Inflammatory macrophage treated with lipopolysaccharide for 1 hour (primary cell): ENCODE measurements at regions not wholly inside any gene's neighbourhood (a gene's known extent, or its start where the extent isn't known, plus 50 kb on each side); places are given as distances from the start of the nearest gene placed in this dataset.
"Not testable (repeated sequence)": the region's sequence is repeated elsewhere in the genome, so short reads cannot be mapped to it uniquely, and the experiment has no call there.

ENCODE experiments used
- DNase-seq, 2 donors: peaks; one replicate each; pipeline ENCODE4 v3.0.0-alpha.2; 2020 to 2022

DNA sequence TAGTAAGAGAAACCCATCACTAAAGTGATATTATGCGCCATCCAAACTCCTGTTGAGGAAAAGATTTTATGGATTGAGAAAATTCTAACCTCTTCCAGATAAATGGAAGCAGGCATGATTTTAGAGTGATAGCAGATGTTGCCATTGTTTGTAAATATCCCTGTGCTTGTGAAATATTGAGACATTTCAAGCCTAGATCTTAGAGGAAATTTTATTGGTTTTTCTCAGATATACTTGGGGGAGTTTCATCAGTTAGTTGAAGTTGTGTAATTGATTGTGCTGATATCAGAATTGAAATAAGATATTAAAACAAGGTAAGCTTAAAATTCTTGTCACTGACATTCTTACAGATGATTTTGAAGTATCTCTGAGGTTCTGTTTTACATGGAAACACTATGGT is 390.9 kb upstream of the FANCL start:
- no peak for DNase-seq

DNA sequence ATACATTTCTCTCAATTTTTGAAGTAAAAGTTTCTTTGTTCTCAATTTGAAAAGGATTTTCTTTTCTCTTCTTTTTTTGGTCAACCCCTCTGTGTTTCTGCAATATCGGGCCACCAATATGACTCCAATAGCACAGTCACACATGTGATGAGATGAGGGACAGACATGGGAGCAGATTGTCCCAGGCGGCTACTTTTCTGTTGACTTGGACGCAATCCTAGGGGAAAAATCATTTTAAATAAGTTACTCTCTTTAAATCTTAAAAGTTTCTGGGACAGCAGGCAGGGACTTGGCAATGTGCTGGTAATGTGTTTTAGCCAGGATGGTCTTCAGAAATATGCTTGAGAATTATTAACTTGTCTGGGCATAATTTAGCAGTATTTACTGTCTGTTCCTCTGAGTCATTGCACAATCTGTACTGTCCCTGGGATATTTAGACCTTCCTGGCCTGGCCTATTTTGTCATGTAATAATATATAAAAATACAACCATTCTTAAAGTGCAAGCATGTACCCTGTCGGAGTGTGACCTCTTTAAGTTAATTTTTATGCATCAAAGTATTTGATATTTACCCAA is 388.5 kb upstream of the FANCL start:
- DNase-seq = no peak

DNA sequence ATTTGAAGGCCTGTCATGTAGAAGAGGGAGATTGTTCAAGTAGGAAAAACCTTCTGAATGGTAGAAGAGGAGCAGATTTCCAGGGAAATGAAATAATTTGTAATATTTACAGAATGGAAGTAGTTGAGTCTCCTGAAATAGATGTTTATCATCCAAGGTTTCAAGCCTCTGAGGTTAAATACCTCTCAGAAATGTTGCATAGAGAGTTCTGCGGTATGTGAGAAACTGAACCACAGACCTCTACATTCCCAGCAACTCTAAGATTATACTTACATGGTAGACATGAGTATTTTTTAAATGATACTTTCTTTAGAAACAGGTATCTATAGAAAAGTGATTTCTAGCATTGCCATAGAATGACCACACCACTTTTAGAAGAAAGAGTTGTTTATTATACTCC is 379.8 kb upstream of the FANCL start:
- DNase-seq = no peak

DNA sequence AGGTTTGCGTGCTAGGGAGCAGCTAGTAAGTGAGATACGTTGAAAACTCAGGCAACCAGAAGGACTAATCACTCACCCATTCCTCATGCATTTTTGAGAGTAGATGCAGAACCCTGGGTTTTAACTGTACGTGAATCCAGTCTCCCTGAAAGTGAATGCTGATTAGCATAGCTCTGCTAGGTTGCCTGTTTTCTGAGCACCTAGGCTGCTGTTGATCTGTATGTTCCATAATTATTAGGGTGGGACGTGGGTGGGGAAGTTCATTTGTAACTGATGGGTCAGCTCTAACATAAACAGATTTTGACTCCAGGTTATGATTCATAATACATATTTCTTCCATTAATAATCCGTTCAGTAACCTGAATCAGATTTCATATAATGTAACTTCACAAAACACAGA is 379.0 kb upstream of the FANCL start:
- no peak for DNase-seq

DNA sequence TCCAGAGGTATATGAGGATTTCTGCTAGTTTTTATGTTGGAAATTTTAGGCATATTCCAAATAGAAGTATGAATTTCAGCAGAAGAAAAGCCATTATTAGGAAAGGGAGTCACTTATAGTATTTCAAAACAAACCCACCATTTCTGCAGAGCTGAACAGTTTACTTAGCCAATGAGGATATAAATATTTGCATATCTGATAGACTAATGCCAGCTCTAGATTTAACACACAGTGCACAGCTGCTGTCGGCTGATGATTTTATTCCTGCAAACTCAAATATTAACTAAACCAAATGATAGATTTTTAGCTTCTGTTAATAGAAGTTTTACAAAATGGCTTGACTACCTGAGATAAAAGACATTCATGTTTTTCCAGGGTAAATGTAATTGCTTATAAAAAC is 375.8 kb upstream of the FANCL start:
- DNase-seq = no peak

DNA sequence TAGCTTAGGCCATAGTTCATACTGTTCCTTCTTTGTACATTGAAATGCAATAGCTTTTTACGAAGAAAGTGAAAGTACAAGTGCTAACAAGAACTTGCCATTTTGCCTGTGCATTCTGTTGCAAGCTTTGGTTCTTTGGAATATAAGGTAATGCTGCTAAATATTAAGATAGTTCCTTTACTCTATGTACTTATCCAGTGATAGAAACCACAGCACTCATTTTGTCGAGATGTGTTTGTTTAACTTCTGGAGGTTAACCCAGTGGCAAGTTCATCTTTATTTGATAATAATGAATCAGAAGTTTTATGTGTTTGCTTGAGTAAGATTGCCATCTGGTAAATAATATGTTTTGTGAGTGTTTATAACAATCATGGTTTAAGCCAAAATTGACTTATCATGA is 373.1 kb upstream of the FANCL start:
- DNase-seq = peak; percentile 11 to 24

DNA sequence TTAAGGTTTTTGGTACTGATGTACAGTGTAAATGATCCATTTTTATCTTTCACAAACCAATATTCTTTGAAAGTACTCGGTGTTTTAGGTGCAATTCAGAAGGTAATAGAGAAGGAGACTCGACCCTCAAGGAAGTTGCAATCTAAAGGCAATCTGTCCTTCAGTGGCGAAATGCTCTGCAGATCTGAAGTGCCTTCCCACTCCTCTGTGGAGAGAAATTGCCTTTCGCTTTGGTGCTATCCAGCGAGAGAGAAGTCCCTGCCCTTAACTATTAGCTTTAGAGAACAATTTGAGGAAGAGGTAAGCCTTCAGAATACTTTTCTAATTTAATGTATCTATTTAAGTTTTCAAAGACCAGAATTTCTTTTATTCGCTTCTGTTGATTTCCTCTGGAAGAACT is 371.8 kb upstream of the FANCL start:
- peak; percentile 15 for DNase-seq

DNA sequence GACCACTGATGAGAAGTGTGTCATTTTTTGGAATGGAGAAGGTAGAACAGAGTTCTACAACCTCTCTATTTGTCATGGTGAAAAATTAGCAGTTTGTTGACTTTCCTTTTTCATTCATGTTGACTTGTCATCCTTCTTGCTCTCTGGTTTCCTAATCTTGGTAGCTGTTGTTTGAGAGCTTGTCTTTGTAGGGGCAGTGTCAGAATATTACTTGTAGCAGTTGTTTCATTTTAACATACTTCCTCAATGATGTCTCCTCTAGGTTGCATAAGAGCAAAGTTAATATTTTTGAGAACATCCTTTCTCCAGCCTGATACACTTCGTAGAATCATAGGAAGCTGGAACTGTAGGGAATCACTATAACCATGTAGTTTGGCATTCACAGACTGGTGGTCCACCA is 368.2 kb upstream of the FANCL start:
- peak; percentile 19 to 43 for DNase-seq

DNA sequence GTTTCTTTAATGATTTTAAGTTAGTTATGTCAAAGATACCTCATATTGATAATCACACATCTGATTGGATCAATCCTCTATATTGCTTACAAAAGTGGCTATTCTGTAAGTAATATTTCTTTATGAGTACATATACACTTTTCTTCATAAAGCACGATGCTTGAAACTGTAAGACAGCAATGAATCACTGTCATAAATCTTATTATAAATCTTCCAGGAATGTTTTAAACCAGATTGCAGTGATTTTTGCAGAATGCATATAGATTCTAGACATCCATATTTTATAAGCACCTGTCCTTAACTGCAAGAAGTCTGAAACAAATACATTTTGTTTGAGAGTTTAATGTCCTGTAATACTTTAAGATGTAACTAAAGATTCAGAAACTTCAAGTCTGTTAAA is 367.0 kb upstream of the FANCL start:
- no peak for DNase-seq

DNA sequence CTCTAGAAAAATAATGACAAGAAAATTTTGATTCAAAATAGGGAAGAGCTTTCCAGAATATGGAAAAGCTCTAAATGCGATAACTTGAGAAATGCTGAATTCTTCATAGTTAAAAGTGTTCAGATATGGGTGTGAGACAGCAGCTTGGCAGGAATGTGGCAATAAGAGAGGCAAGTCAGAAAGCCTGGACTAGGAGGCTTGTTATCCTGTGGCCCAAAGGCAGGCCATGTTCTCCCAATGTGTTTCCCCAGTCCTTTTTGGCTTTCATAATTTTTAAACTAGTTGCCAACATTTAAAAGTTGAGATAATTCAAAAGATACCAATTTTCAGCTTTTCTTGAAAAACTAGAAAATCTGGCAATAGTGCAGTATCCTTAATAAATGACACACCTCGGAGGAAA is 366.3 kb upstream of the FANCL start:
- no peak for DNase-seq

DNA sequence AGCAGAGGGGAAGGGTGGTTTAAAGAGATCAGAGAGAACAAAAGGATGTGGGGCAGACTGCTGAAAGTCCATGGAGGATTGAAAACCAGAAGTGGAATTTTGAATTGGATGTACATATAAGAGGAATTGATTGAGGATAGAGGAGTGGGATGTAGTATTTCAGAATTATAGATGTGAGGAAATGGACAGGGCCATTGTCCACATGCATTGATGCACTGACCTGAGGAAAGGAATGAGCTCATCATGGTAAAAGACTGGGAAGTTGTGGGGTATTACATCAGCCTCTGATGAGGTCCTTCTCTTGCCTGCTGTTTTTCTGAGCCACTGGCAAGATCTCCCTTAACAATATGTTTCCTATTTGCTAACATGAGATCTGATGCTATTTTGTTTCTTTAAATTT is 365.7 kb upstream of the FANCL start:
- peak; percentile 40 to 42 for DNase-seq

DNA sequence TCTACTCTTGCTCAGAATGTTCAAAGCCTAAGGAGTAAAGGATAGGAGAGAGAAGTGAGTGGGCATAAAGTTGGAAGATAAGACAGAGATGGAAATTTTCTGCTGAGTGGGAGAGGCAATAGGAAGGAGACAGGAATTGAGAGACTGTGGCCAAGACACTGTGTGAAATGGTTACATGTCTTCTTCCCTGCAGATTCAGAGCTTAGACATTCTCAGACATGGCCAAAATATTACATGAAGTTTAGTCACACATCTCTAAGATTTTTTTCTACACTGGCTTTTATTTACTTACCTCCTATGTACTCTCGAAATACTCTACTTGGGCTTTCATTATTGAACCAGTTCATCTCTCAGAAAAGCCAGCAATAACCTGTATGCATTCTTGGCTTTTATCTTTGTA is 363.0 kb upstream of the FANCL start:
- no peak for DNase-seq

DNA sequence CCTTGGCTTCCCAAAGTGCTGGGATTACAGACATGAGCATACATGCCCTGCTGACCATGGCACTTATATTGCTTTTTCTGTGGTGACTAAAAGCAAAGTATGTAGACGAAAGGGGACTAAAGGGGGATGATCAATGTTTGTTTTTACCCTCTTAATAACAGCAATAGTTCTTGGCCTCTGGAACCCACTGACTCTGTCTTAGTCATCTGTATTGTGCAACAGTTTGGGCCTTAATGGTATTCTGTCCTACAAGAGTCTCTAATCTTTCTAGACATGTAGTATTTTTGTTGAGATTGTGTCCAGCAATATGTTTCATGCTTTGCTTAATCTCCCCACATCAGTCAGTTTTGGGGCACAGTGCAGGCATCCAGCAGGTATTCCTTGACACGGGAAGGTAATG is 359.9 kb upstream of the FANCL start:
- DNase-seq = no peak

DNA sequence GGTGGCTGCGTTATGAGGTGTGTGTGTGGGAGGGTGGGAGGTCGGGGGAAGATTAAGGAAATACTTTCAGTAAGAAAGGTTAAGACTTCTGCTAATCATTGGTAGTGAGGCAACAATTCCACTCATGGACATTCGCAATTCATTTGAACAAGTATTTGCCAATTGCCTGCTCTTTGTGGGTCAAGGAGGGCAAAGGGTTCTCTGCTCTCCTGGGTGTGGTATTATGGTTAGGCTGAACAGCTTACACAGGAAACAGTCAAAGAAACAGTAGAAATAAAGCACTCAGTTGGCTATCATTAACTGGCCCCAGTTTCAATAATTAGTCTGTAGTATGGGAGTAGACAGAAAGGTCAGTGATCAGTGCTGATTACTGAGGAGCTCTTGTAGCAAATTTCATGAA is 357.0 kb upstream of the FANCL start:
- DNase-seq = no peak

DNA sequence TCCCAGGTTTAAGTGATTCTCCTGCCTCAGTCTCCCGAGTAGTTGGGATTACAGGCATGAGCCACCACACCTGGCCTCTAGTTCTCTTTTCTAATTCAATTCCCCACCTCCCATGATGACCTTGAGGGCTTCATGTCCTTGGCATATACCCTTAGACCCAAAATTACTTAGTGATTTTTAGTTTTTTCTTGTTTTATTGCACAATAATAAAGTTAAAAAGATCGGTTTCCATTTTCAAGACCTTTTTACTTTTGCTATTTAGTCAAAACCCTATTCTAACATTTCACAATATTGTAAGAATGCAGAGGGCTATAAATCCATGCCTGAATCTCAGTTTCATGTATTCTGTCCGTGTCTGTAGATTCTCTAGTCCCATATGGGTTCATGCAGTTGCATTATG is 354.6 kb upstream of the FANCL start:
- no peak for DNase-seq

DNA sequence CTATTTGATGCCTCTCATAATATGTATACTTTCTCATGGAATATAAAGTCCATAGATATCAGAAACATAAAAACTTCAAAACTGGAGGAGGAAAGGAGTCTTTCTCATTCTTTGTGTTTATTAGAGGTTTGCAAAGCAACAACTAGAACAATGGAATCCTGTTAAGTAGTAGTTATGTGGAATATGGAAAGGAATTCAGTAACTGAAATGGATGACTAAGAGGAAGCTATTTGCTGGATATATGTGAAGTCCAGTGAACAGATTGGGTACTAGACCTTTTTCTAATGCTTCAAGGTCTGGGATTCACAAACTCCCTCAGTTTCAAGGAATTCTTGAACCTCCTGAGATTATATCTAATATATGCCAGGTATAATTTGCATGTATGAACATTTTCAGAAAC is 353.6 kb upstream of the FANCL start:
- no peak for DNase-seq

DNA sequence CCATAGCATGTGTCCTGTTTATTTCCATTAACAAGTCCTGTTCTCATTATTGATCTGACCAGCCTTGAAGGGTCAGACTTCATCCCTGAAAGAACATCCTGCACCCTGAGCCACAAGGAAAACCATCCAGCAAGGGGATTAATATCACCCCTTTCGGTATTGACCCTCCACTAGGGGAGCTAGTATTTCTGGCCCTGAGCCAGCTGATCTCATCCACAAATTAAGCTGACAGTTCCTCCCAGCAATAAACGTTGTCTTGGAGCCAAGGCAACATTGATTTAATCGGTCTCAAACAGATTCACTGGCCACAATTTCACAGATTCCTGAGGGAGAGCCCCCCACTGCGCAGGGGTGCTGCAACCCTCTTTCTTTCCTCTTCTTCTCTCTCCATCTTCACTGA is 353.1 kb upstream of the FANCL start:
- DNase-seq = no peak

DNA sequence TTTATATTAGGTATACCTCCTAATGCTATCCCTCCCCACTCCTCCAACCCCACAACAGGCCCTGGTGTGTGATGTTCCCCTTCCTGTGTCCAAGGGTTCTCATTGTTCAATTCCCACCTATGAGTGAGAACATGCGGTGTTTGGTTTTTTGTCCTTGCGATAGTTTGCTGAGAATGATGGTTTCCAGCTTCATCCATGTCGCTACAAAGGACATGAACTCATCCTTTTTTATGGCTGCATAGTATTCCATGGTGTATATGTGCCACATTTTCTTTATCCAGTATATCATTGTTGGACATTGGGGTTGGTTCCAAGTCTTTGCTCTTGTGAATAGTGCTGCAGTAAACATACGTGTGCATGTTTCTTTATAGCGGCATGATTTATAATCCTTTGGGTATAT is 345.1 kb upstream of the FANCL start:
- not testable (repeated sequence) for DNase-seq

DNA sequence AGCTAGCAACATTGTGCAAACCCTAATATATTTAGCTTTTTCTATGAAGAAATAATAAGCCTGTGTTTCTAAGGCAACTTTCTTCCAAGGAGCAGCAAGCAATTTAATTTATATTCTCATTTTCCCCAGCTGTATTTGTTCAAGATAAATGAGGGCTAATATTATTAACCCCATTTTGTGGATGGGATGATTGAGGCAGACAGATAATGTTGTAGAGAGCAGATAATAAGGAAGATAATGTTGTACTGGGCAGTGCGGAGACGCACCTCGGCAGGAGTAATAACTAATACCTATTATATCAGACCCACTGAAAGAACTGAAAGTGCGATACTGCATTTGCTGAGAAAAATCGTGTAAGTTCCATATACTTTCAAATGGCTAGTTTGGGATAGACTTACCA is 344.1 kb upstream of the FANCL start:
- DNase-seq = no peak

DNA sequence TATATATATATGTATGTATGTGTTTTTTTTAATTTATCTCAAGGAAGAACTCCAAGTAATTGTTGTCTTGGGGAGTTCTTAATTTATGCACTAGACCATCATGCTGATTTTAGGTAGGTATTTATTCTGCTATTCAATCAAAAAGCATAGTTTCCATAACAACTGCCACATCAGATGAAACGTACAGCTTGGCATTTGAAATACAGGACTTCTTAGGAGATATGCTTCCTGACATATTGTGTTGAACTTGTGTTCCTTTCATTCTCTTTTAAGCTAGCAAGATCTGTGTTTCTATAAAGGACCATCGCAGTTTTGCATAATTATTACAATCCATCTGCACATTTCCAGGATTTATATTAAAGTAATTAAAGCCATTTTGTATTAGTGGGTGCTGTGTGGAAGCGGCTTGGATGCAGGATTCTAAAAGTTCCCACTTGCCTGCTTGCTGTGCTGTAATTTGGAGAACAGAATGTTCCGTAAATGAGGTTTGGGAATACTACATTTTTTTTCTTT is 343.5 kb upstream of the FANCL start:
- no peak for DNase-seq

DNA sequence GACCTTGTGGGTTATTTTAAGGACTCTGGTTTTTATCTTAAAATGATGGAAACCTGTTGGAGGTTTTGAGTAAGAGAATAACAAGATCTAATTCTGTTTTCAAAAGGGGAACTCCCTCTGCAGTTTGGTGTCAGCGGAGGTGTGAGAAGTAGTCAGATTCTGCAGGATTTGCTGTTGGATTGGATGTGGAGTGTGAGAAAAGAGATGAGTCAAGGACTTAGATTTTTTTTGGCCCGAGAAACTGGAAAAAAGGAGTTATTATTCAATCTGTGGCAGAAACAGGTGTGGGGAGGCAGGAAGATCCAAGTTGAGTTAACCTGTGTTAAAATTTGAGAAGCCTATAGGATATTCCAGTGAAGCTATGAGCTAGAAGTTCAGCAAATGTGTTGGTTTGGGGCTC is 337.2 kb upstream of the FANCL start:
- no peak for DNase-seq

DNA sequence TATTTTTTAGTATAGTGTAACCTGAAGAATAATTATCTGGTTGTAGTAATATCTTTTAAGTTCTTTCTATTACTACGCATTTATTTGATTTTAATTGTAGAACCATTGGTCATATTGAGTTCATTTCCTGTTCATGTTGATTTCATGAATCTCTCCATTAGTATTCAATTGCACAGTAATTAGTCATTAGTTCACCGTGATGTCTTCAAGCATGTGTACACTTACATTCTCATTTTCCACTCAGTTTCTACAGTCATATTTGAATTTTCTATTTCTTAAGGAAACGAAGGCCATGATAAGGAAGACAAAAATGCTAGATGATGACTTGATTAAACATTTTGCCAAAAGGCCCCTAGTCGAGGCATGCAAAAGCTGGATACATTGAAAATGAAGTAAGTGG is 333.7 kb upstream of the FANCL start:
- DNase-seq = no peak

DNA sequence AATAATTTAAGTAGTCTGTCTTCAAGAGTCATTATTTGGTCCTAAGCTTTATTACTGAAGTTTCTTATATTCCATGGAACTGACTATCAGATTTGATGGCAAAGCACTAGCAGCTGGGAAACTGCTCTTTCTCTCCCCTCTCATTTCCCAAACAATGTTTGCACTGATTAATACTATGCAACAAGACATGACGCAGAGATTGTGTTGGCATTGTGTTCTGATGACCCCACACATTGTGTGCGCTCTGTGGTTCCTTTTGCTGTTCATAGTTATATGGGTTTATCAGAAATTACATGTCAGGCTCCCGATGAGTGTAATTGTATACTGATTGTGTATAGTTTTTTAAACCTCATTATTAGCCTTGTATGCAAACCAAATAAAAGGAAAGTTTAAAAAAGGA is 331.6 kb upstream of the FANCL start:
- no peak for DNase-seq

DNA sequence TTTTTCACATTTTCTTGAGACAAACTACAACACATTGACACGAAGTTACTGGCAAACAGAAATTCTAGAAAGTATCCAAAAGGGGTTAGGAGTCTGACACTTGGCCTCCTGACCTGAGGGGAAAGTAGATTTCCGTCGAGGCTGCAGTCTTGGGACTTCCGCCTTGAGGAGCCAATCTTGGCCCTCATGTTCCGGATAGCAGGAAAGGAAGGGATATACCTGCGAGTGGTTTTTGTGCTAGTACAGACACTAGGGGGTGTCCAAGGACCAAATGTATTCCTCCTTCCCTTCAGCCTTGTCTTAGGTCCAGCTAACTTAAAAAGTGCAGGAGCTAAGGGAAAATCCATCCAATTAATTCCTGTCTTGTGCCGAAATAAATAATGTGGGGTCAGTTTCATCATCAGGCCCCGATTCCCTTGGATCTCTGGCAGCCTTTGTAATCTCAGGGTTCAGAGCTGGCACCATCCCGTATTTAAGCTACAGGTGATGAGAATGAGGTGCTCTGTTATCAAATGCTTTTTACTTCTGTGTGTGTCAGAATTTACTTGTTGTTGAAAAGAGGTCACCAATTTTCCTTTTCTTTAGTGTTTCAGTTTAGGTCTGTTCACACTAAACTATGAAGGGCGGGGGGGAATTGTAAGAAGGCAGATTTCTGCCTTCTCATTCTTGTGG is 330.2 kb upstream of the FANCL start:
- peak; percentile 43 to 47 for DNase-seq
